ENCODE measurements at regions not wholly inside any gene's neighbourhood (a gene's known extent, or its start where the extent isn't known, plus 50 kb on each side); places are given as distances from the start of the nearest gene placed in this dataset.

DNA sequence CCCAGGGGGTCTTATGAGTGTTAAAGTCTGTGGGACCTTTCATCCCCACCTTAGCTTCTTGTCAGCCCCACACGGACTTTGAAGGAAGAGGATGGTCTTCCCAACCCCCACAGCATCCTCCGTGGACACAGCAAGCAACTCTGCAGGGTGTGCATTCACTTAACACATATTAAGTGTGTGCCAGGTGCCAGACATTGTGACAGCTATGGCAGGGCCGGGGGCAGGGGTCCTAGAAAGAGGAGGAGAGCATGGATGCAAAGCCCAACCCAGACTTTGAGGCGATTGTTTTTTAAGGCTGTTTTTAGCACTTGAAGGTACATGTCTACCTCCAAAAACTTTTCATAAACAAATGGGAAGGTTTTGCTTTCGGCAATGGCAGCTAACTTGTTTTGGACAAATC lies 121.6 kb upstream of the KCNG1 start:
- intact Hi-C loops (cut with DNase I; ENCODE audit: low total_unique reads) = no loop called here
- TF ChIP-seq POLR2A (IDR thresholded peaks at IDR 0.05) = no peak
- TF ChIP-seq, protein P1, sequence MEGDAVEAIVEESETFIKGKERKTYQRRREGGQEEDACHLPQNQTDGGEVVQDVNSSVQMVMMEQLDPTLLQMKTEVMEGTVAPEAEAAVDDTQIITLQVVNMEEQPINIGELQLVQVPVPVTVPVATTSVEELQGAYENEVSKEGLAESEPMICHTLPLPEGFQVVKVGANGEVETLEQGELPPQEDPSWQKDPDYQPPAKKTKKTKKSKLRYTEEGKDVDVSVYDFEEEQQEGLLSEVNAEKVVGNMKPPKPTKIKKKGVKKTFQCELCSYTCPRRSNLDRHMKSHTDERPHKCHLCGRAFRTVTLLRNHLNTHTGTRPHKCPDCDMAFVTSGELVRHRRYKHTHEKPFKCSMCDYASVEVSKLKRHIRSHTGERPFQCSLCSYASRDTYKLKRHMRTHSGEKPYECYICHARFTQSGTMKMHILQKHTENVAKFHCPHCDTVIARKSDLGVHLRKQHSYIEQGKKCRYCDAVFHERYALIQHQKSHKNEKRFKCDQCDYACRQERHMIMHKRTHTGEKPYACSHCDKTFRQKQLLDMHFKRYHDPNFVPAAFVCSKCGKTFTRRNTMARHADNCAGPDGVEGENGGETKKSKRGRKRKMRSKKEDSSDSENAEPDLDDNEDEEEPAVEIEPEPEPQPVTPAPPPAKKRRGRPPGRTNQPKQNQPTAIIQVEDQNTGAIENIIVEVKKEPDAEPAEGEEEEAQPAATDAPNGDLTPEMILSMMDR (IDR thresholded peaks at IDR 0.05) = no peak
- WGBS, 2 donors = 31 to 35% methylated on average over 5 of the region's 5 CpGs
- DNase-seq (ENCODE audit: low spot score in 2 of 2) = peak in 1 of 2 donors; percentile 57
- no peak overlapping the region for H3K4me3 ChIP-seq (ENCODE audit: low read depth, poor library complexity, severe bottlenecking)

GRCh38 chr20:51143652-51144051 lies 120.7 kb upstream of the KCNG1 start:
- 79 to 80% methylated on average over 2 of the region's 2 CpGs for WGBS, 2 donors
- TF ChIP-seq, protein P1 (IDR thresholded peaks at IDR 0.05) = no peak
- no peak for TF ChIP-seq POLR2A (IDR thresholded peaks at IDR 0.05)
- no peak overlapping the region for H3K4me3 ChIP-seq (ENCODE audit: low read depth, poor library complexity, severe bottlenecking)
- DNase-seq (ENCODE audit: low spot score in 2 of 2) = no peak
- intact Hi-C loops (cut with DNase I; ENCODE audit: low total_unique reads) = no loop called here

DNA sequence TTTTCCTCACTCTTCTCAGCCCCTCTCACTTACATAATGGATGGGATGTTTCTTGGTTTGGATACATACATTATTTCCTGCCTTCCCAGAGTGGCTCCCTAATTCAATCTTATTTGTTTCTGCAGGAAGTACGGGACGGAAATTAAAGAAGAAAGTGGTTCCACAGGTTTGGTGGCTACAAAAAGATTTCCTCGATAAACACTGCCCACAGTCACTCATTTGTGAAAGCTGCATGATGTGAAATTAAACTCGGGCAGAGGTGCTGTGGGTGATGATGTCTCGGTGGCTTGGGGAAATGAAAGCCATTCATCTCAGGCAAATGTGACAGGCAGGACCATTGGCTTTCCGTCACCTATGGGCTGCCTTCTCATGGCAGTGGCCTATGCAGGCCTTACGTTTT lies 119.5 kb upstream of the KCNG1 start:
- H3K4me3 ChIP-seq (ENCODE audit: low read depth, poor library complexity, severe bottlenecking) = no peak overlapping the region
- TF ChIP-seq, protein P1 (IDR thresholded peaks at IDR 0.05) = no peak
- no peak for TF ChIP-seq POLR2A (IDR thresholded peaks at IDR 0.05)
- WGBS, 2 donors = 43 to 57% methylated on average over 7 of the region's 7 CpGs
- intact Hi-C loops (cut with DNase I; ENCODE audit: low total_unique reads) = no loop called here
- peak in 1 of 2 donors; percentile 48 for DNase-seq (ENCODE audit: low spot score in 2 of 2)

DNA sequence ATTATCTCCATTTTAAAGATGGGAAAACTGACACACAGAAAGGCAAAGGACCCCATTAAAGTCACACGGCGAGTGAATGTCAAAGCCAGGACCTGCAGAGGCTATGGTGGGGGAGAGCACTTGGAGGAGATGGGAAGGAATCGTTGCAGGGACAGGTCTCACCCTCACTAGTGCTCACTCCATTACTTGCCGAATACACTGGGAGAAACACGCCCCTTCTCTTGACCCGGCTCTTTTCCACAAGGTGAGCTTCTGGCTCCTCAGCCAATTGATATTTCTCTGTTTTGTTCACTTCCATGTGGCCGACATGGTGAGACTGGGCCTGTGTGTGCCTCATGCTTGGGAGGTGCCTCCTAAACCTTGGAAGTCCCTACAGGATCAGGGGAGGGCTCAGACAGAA lies 117.8 kb upstream of the KCNG1 start:
- no peak overlapping the region for H3K4me3 ChIP-seq (ENCODE audit: low read depth, poor library complexity, severe bottlenecking)
- intact Hi-C loops (cut with DNase I; ENCODE audit: low total_unique reads) = no loop called here
- peak in 1 of 2 donors; percentile 14 for DNase-seq (ENCODE audit: low spot score in 2 of 2)
- TF ChIP-seq POLR2A (IDR thresholded peaks at IDR 0.05) = no peak
- TF ChIP-seq, protein P1 (IDR thresholded peaks at IDR 0.05) = no peak
- WGBS, 2 donors = 94 to 96% methylated on average over 7 of the region's 7 CpGs

DNA sequence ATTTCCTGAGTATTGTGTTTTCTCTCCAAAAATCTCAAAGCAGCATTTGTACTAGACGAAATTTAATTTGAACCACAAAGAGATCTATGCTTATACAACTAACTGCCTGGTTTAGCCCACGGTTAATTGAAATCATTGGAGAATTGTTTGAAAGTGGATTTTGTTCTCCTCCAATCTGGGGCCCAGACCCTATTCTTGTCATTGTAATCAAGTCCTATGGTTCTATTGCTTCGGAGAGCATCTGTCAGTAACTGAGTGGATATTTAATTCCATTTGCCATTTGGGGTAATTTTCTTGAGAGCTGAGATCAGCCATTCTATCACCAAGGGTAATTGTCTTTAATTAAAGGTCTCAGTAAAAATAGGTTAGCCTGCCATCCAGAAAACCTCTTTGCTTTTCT lies 117.0 kb upstream of the KCNG1 start:
- no peak for DNase-seq (ENCODE audit: low spot score in 2 of 2)
- no peak overlapping the region for H3K4me3 ChIP-seq (ENCODE audit: low read depth, poor library complexity, severe bottlenecking)
- WGBS, 2 donors = 66 to 71% methylated on average over 3 of the region's 3 CpGs
- TF ChIP-seq POLR2A (IDR thresholded peaks at IDR 0.05) = no peak
- TF ChIP-seq, protein P1 (IDR thresholded peaks at IDR 0.05) = no peak
- intact Hi-C loops (cut with DNase I; ENCODE audit: low total_unique reads) = no loop called here

GRCh38 chr20:51138576-51138975 lies 115.7 kb upstream of the KCNG1 start:
- TF ChIP-seq, protein P1 (IDR thresholded peaks at IDR 0.05) = no peak
- TF ChIP-seq POLR2A (IDR thresholded peaks at IDR 0.05) = no peak
- H3K4me3 ChIP-seq (ENCODE audit: low read depth, poor library complexity, severe bottlenecking) = no peak overlapping the region
- WGBS, 2 donors = 57 to 74% methylated on average over 4 of the region's 4 CpGs
- DNase-seq (ENCODE audit: low spot score in 2 of 2) = peak in 1 of 2 donors; percentile 43
- intact Hi-C loops (cut with DNase I; ENCODE audit: low total_unique reads) = no loop called here

Data from lower leg skin (tissue), 4 donors.